NCI-H1436 treated with DMSO at 0.1 percent for 48 hours (cell line): ENCODE measurements at regions not wholly inside any gene's neighbourhood (a gene's known extent, or its start where the extent isn't known, plus 50 kb on each side); places are given as distances from the start of the nearest gene placed in this dataset.

ENCODE experiments used
- DNase-seq: peaks from one replicate; lab custom pipeline; 2025; lab: John Stamatoyannopoulos, UW

- DNase-seq = no peak
These were observed 82.4 kb upstream of the ZIC3 start for GRCh38 chrX:137483554-137483953.

- DNase-seq = no peak
These were observed 83.8 kb upstream of the ZIC3 start for GRCh38 chrX:137482136-137482535.

- no peak for DNase-seq
These were observed 86.5 kb upstream of the ZIC3 start for GRCh38 chrX:137479386-137479785.

- DNase-seq = no peak
These were observed 124.2 kb upstream of the ZIC3 start for GRCh38 chrX:137441711-137442110.

- DNase-seq = no peak
These were observed 133.3 kb upstream of the ZIC3 start for GRCh38 chrX:137432609-137433008.

GRCh38 chrX:137431693-137432488, 134.0 kb upstream of the ZIC3 start:
- no peak for DNase-seq

- DNase-seq = no peak
These were observed 134.9 kb upstream of the ZIC3 start for GRCh38 chrX:137430984-137431475.

- DNase-seq = no peak
These were observed 135.6 kb upstream of the ZIC3 start for GRCh38 chrX:137430301-137430700.

- no peak for DNase-seq
These were observed 136.9 kb upstream of the ZIC3 start for GRCh38 chrX:137428766-137429591.

- DNase-seq = no peak
These were observed 137.7 kb upstream of the ZIC3 start for GRCh38 chrX:137428221-137428661.

GRCh38 chrX:137427816-137428215, 138.1 kb upstream of the ZIC3 start:
- DNase-seq = no peak

- DNase-seq = no peak
These were observed 138.5 kb upstream of the ZIC3 start for GRCh38 chrX:137427426-137427778.

GRCh38 chrX:137426695-137427425, 139.1 kb upstream of the ZIC3 start:
- DNase-seq = no peak

- no peak for DNase-seq
These were observed 139.9 kb upstream of the ZIC3 start for GRCh38 chrX:137425986-137426385.

- DNase-seq = peak; percentile 8
These were observed 140.5 kb upstream of the ZIC3 start for GRCh38 chrX:137425273-137425902.

- DNase-seq = no peak
These were observed 141.2 kb upstream of the ZIC3 start for GRCh38 chrX:137424679-137425078.

GRCh38 chrX:137423241-137423640, 142.7 kb upstream of the ZIC3 start:
- no peak for DNase-seq

GRCh38 chrX:137418086-137418485, 147.8 kb upstream of the ZIC3 start:
- no peak for DNase-seq

- no peak for DNase-seq
These were observed 152.7 kb upstream of the ZIC3 start for GRCh38 chrX:137413190-137413589.

- no peak for DNase-seq
These were observed 160.3 kb upstream of the ZIC3 start for GRCh38 chrX:137405449-137406140.

- DNase-seq = no peak
These were observed 164.8 kb upstream of the ZIC3 start for GRCh38 chrX:137401092-137401491.
